Heart right ventricle (tissue), 16 donors: ENCODE measurements at regions not wholly inside any gene's neighbourhood (a gene's known extent, or its start where the extent isn't known, plus 50 kb on each side); places are given as distances from the start of the nearest gene placed in this dataset.

ENCODE experiments used
- ATAC-seq, 8 donors: fragments of 200-7000 bp; cut with Tn5 transposase; one replicate each; pipeline ENCODE4 v1.9.1; 2020; ENCODE audit warnings: mild to moderate bottlenecking in 8 of 8, moderate library complexity in 8 of 8, moderate number of reproducible peaks in 1 of 8
- DNase-seq, 2 donors: peaks; one replicate each; pipeline ENCODE4 v3.0.0-alpha.2; 2020
- H3K27ac ChIP-seq, 10 donors: fragments of 200-600 bp; sonication (generic) in 2 of 10; one replicate each; pipeline versions ENCODE4 v1.5.0 to v1.8.0; 2020 to 2022; ENCODE audit warnings: mild to moderate bottlenecking in 3 of 10
- H3K27me3 ChIP-seq, 7 donors: fragments of 200-600 bp; one replicate each; pipeline ENCODE4 v1.8.0; 2021 to 2022; ENCODE audit warnings: mild to moderate bottlenecking in 2 of 7
- H3K36me3 ChIP-seq, 9 donors: fragments of 200-600 bp; sonication (generic) in 1 of 9; one replicate each; pipeline versions ENCODE4 v1.5.0 to v1.8.0; 2020 to 2022; ENCODE audit warnings: mild to moderate bottlenecking in 2 of 9
- H3K4me1 ChIP-seq, 9 donors: fragments of 200-600 bp; sonication (generic) in 1 of 9; one replicate each; pipeline versions ENCODE4 v1.5.0 to v1.8.0; 2020 to 2022; ENCODE audit warnings: mild to moderate bottlenecking in 4 of 9
- H3K4me3 ChIP-seq, 10 donors: fragments of 200-600 bp; sonication (generic) in 2 of 10; one replicate each; pipeline versions ENCODE4 v1.5.0 to v1.8.0; 2020 to 2022; ENCODE audit warnings: mild to moderate bottlenecking in 7 of 10, moderate library complexity in 2 of 10
- H3K9me3 ChIP-seq, 11 donors: fragments of 200-600 bp in 10 of 11; sonication (generic) in 2 of 11; one replicate each; pipeline versions ENCODE4 v1.5.0 to v1.8.0; 2013 to 2022; ENCODE audit warnings: mild to moderate bottlenecking in 2 of 11, control low read depth in 1 of 11, moderate library complexity in 1 of 11
- WGBS, 2 donors: extraction: QIAGEN DNeasy Blood & Tissue Kit; methylation state at CpG; one replicate each; pipeline ENCODE4 v1.1.7; 2013; ENCODE audit warnings: inconsistent platforms in 1 of 2; 5-methylcytosine and 5-hydroxymethylcytosine counted together
- intact Hi-C, 10 donors: fragments of 100-400 bp; cut with DNase I; formaldehyde crosslinking; loops; one replicate each; pipeline versions ENCODE4 v1.11.1 to v1.14.2; 2022
- TF ChIP-seq, protein P1 (sequence below), 9 donors: fragments of 200-600 bp; sonication (generic) in 2 of 9; IDR thresholded peaks; one replicate each; pipeline versions ENCODE4 v1.5.0 to v1.8.0; 2021 to 2022; ENCODE audit warnings: antibody characterized with exemption in 9 of 9, mild to moderate bottlenecking in 5 of 9, moderate library complexity in 1 of 9
- donor health status: Arrhythmogenic right ventricular cardiomyopathy.
- donor health status: ischemic (EF 13 %, LVEDD 7.1; RV severe dilation, severe dysfunction).
- donor health status: healthy with polysubstance abuse.
- donor health status: DM: no; HTN: yes; CAD: no.
- donor health status: DM: no; HTN: no; CAD: no.
- donor health status: ischemic (EF 25% LVEDD 6.9; RV normal size, moderate dysfunction).
- donor health status: ischemic (EF 25% LVEDD 5.7; RV mildly dilated, moderate dysfunction).
- donor health status: healthy.
- donor health status: DM: yes; HTN: yes; CAD: no.
- donor health status: Ischemic cardiomyopathy.
- donor health status: ischemic (EF 35%, LVEDD 5.7; RV mildly dilated, moderate dysfunction).
- donor health status: nonischemic (EF 11% LVEDD 7.7; RV severe dilation, severe dysfunction).
- donor health status: DM: yes; HTN: yes; CAD: no.
- donor health status: PGD.
- donor health status: ischemic (EF 29% LVEDD 5.4; RV normal size, mild dysfunction).
- donor health status: nonischemic (EF 23%, LVEDD 6.1; RV moderate dilation, normal function).

DNA sequence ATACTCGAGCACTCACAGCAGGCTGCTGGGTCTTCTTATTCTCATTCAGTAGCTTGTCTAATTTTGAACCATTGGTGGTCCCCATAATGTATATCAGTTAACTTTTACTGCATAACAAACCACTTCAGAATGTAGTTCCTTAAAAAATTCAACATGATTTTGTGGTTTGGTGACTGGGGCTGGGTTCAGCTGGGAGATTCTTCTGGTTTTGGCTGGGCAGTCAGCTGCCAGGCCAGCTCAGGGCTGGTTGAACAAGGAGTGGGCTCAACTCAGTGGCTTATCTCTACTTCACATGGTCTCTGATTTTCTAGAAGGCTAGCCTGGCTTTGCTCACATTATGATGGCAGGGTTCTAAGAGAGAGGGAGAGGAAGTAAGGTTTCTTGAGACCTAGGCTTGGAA is 292.4 kb upstream of the CHD6 start:
- Histone ChIP-seq H3K9me3 (peaks cover 0 to 8% (median 0%) of the 10 kb centered on the region in 11 donors), H3K27me3 (peaks cover 0 to 4% (median 0%) of the 10 kb centered on the region in 7 donors), H3K4me3 (no peak overlapping the region), H3K36me3 (no peaks in the 10 kb centered on the region), H3K27ac (no peak overlapping the region), H3K4me1 (no peaks in the 10 kb centered on the region)
- TF ChIP-seq, protein P1, sequence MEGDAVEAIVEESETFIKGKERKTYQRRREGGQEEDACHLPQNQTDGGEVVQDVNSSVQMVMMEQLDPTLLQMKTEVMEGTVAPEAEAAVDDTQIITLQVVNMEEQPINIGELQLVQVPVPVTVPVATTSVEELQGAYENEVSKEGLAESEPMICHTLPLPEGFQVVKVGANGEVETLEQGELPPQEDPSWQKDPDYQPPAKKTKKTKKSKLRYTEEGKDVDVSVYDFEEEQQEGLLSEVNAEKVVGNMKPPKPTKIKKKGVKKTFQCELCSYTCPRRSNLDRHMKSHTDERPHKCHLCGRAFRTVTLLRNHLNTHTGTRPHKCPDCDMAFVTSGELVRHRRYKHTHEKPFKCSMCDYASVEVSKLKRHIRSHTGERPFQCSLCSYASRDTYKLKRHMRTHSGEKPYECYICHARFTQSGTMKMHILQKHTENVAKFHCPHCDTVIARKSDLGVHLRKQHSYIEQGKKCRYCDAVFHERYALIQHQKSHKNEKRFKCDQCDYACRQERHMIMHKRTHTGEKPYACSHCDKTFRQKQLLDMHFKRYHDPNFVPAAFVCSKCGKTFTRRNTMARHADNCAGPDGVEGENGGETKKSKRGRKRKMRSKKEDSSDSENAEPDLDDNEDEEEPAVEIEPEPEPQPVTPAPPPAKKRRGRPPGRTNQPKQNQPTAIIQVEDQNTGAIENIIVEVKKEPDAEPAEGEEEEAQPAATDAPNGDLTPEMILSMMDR (IDR thresholded peaks at IDR 0.05), result no peak
- ATAC-seq, result no peak
- no peak for DNase-seq
- 68 to 69% methylated on average over 1 of the region's 1 CpG for WGBS, 2 donors
- intact Hi-C loops, result no loop called here

DNA sequence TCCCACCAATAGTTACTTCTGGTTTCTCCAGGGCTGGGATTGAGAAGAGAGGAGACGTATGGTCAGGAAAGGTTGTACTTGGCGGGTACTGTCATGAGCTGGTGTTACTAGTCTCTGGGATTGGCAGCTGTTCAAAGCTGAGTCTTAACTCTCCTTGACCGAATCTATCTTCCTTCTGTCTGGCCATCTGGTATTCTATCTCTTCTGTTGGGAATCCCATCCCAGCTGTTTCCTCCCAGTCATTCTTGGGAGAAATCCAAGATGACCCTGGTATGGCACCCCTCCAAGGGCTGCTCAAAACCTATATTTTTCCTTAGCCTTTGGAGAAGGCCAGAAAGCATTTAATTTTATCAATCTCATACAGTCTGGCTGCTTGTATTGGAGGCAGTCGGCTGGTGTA is 287.0 kb upstream of the CHD6 start:
- H3K9me3 ChIP-seq, result peaks cover 0 to under 1% (median 0%) of the 10 kb centered on the region in 11 donors
- no peaks in the 10 kb centered on the region for H3K4me1 ChIP-seq
- 47 to 55% methylated on average over 4 of the region's 4 CpGs for WGBS, 2 donors
- DNase-seq (no peak), ATAC-seq (no peak)
- intact Hi-C loops, result no loop called here
- peaks cover 0 to 26% (median 0%) of the 10 kb centered on the region in 7 donors for H3K27me3 ChIP-seq
- H3K4me3 ChIP-seq, result no peak overlapping the region
- no peak overlapping the region for H3K27ac ChIP-seq
- TF ChIP-seq, protein P1 (IDR thresholded peaks at IDR 0.05), result no peak
- H3K36me3 ChIP-seq, result no peaks in the 10 kb centered on the region

DNA sequence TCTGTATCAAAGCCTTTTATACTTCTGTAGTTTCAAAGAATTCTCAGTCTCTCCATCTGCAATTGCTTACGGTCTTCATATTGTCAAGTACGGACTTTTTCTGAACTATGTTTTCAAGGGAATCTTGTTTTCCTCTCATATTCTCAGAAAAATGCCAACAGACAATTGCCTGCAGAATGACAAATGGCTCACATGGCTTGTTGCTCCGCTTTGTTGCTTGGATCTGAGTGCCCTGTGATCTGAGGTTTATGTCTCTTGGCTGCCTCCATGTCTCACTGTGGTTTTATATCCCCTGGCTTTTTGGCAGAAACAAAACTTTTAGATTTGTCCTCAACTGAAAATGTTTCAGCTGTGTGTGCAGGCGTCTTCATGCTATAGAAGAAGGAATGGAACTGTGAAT is 285.4 kb upstream of the CHD6 start:
- Histone ChIP-seq H3K4me3 (no peak overlapping the region), H3K4me1 (no peaks in the 10 kb centered on the region), H3K27ac (no peak overlapping the region), H3K27me3 (peaks cover 0 to 30% (median 0%) of the 10 kb centered on the region in 7 donors), H3K9me3 (no peaks in the 10 kb centered on the region), H3K36me3 (no peaks in the 10 kb centered on the region)
- ATAC-seq, result no peak
- DNase-seq, result no peak
- intact Hi-C loops, result no loop called here
- TF ChIP-seq, protein P1 (IDR thresholded peaks at IDR 0.05), result no peak
- 78 to 83% methylated on average over 4 of the region's 4 CpGs for WGBS, 2 donors

DNA sequence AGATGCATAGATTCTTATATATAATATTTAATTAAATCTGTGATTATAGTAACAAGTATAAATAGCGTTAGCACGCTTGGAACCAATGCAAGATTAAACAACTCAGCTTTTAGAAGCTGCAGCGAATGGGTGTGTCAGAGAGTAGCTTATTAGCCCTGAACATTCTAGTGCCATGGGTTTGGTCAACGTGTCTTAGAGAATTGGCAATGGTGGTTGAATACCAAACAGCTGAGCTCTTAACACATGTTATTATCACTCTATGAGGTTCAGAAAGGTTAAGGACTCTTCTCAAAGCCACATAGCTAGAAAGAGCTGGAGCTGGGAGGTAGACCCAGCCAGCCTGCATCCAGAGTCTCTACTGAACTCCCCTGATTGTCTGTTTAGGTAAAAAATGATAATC is 284.2 kb upstream of the CHD6 start:
- H3K27me3 ChIP-seq, result peaks cover 0 to 33% (median 2%) of the 10 kb centered on the region in 7 donors
- intact Hi-C loops, result no loop called here
- no peak overlapping the region for H3K4me3 ChIP-seq
- no peaks in the 10 kb centered on the region for H3K36me3 ChIP-seq
- no peak overlapping the region for H3K27ac ChIP-seq
- WGBS, 2 donors, result 84 to 85% methylated on average over 4 of the region's 4 CpGs
- ATAC-seq (no peak), DNase-seq (no peak)
- TF ChIP-seq, protein P1 (IDR thresholded peaks at IDR 0.05), result no peak
- H3K9me3 ChIP-seq, result no peaks in the 10 kb centered on the region
- no peaks in the 10 kb centered on the region for H3K4me1 ChIP-seq
